Osteoblast (primary cell): ENCODE measurements at regions not wholly inside any gene's neighbourhood (a gene's known extent, or its start where the extent isn't known, plus 50 kb on each side); places are given as distances from the start of the nearest gene placed in this dataset.

Source experiments
- DNase-seq: peaks from one replicate; pipeline ENCODE4 v3.0.0; 2011; ENCODE audit warnings: low spot score, mixed read lengths; ENCODE audit not compliant: insufficient read length; ENCODE audit errors: missing footprints
- H2AFZ ChIP-seq: 2 replicates; pipeline ENCODE4 v1.6.0; 2011; ENCODE audit warnings: mild to moderate bottlenecking, low read length
- H3K27ac ChIP-seq: 2 replicates; pipeline ENCODE4 v1.5.1; 2011; ENCODE audit warnings: mild to moderate bottlenecking, low read depth, low read length, moderate library complexity
- H3K27me3 ChIP-seq: 2 replicates; pipeline ENCODE4 v1.6.0; 2012; ENCODE audit warnings: mild to moderate bottlenecking, control low read depth, inconsistent platforms, low read length, moderate library complexity; ENCODE audit not compliant: insufficient read depth
- H3K36me3 ChIP-seq: 2 replicates; pipeline ENCODE4 v1.5.1; 2011; ENCODE audit warnings: mild to moderate bottlenecking, low read length, control low read depth, moderate library complexity; ENCODE audit not compliant: insufficient read depth
- H3K4me1 ChIP-seq: 2 replicates; pipeline ENCODE4 v1.5.1; 2011; ENCODE audit warnings: mild to moderate bottlenecking, low read length, control low read depth, moderate library complexity; ENCODE audit not compliant: insufficient read depth
- H3K4me2 ChIP-seq: 2 replicates; pipeline ENCODE4 v1.6.0; 2011; ENCODE audit warnings: mild to moderate bottlenecking, low read length; ENCODE audit not compliant: insufficient read depth
- H3K4me3 ChIP-seq: fragments of 200-600 bp; sonication (generic); 3 replicates; pipeline ENCODE4 v1.5.1; 2012; ENCODE audit warnings: mild to moderate bottlenecking, low read length, inconsistent platforms; ENCODE audit not compliant: insufficient read depth
- H3K79me2 ChIP-seq: 2 replicates; pipeline ENCODE4 v1.6.0; 2012; ENCODE audit warnings: mild to moderate bottlenecking, low read length, control low read depth, inconsistent platforms; ENCODE audit not compliant: insufficient read depth
- H3K9me3 ChIP-seq: 2 replicates; pipeline ENCODE4 v1.5.1; 2011; ENCODE audit warnings: low read depth, low read length, control low read depth
- H4K20me1 ChIP-seq: 2 replicates; pipeline ENCODE4 v1.6.0; 2012; ENCODE audit warnings: mild to moderate bottlenecking, low read length, control low read depth; ENCODE audit not compliant: insufficient read depth
- CTCF ChIP-seq: IDR thresholded peaks from 2 replicates; pipeline ENCODE4 v1.5.1; 2011; ENCODE audit warnings: mild to moderate bottlenecking, low read depth, low read length, moderate library complexity; ENCODE audit errors: extremely low read depth

GRCh38 chr13:60282186-60282585 is 114.8 kb upstream of the TDRD3 start:
- DNase-seq, result peak; percentile 31
- H3K27ac ChIP-seq, result no peak overlapping the region
- no peaks in the 10 kb centered on the region for H3K9me3 ChIP-seq
- H4K20me1 ChIP-seq, result no peaks in the 10 kb centered on the region
- no peaks in the 10 kb centered on the region for H3K4me1 ChIP-seq
- no peak overlapping the region for H3K4me3 ChIP-seq
- no peak overlapping the region for H3K4me2 ChIP-seq
- H2AFZ ChIP-seq, result no peak overlapping the region
- TF ChIP-seq CTCF, result no peak
- H3K36me3 ChIP-seq, result no peaks in the 10 kb centered on the region
- no peaks in the 10 kb centered on the region for H3K79me2 ChIP-seq
- H3K27me3 ChIP-seq, result no peaks in the 10 kb centered on the region

GRCh38 chr13:60282708-60283107 is 114.3 kb upstream of the TDRD3 start:
- H4K20me1 ChIP-seq, result no peaks in the 10 kb centered on the region

GRCh38 chr13:60286707-60287106 is 110.3 kb upstream of the TDRD3 start:
- Histone ChIP-seq H3K4me3 (no peak overlapping the region), H3K27ac (no peak overlapping the region), H3K9me3 (no peaks in the 10 kb centered on the region), H4K20me1 (no peaks in the 10 kb centered on the region), H3K4me2 (no peak overlapping the region), H3K79me2 (no peaks in the 10 kb centered on the region), H3K27me3 (no peaks in the 10 kb centered on the region), H2AFZ (no peak overlapping the region), H3K4me1 (no peaks in the 10 kb centered on the region), H3K36me3 (no peaks in the 10 kb centered on the region)
- TF ChIP-seq CTCF, result no peak
- no peak for DNase-seq

More at GRCh38 chr13:60282708-60283107, 114.3 kb upstream of the TDRD3 start:
- H2AFZ ChIP-seq, result no peak overlapping the region
- no peaks in the 10 kb centered on the region for H3K9me3 ChIP-seq
- no peak overlapping the region for H3K4me3 ChIP-seq
- H3K27me3 ChIP-seq, result no peaks in the 10 kb centered on the region
- no peak for TF ChIP-seq CTCF
- no peaks in the 10 kb centered on the region for H3K36me3 ChIP-seq
- H3K4me2 ChIP-seq, result no peak overlapping the region
- H3K79me2 ChIP-seq, result no peaks in the 10 kb centered on the region
- no peak overlapping the region for H3K27ac ChIP-seq
- no peaks in the 10 kb centered on the region for H3K4me1 ChIP-seq
- no peak for DNase-seq

GRCh38 chr13:60288569-60288968 is 108.5 kb upstream of the TDRD3 start:
- H2AFZ ChIP-seq, result no peak overlapping the region
- no peaks in the 10 kb centered on the region for H3K4me1 ChIP-seq
- H3K9me3 ChIP-seq, result no peaks in the 10 kb centered on the region
- no peak for TF ChIP-seq CTCF
- H4K20me1 ChIP-seq, result no peaks in the 10 kb centered on the region
- H3K4me3 ChIP-seq, result no peak overlapping the region
- no peak overlapping the region for H3K27ac ChIP-seq
- peaks cover 6% of the 10 kb centered on the region for H3K27me3 ChIP-seq
- no peak overlapping the region for H3K4me2 ChIP-seq
- no peaks in the 10 kb centered on the region for H3K79me2 ChIP-seq
- no peak for DNase-seq
- no peaks in the 10 kb centered on the region for H3K36me3 ChIP-seq
